CMK (cell line): ENCODE measurements at regions not wholly inside any gene's neighbourhood (a gene's known extent, or its start where the extent isn't known, plus 50 kb on each side); places are given as distances from the start of the nearest gene placed in this dataset.
"Not testable (repeated sequence)": the region's sequence is repeated elsewhere in the genome, so short reads cannot be mapped to it uniquely, and the experiment has no call there.

Experiments used
- DNase-seq: peaks from one replicate; pipeline ENCODE4 v3.0.0-alpha.2; 2010; ENCODE audit warnings: low read depth

DNA sequence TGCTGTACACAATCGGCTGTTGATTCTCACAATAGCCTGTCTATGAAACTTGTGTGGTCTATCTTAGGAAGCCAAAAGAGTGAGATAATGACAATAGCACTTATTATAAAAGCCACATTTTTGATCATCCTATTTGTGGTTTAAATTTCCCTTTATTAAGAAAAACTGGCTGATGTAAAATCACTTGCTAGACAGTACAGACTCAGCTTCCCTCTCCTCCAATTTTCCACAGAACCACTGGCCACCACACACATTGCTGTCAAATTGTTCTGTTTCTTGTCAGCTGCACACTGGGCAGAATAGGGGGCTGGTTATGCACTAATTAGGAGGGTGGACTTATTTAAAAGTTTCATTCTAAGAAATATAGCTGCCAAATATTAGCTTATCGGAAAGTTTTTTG, 425.9 kb downstream of the EPHA3 start:
- DNase-seq, result no peak

DNA sequence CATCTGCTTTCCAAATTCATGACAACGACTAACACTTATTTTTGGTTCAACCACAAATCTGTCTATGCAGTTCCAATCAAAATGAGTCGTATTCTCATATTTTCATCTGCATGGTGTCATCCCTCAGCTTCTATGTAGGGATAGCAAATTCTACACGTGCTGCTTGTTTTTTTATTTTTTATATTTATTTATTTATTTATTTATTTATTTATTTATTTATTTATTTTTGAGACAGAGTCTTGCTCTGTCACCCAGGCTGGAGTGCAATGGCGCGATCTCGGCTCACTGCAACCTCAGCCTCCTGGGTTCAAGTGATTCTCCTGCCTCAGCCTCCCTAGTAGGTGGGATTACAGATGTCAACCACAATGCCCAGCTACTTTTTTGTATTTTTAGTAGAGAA, 447.2 kb downstream of the EPHA3 start:
- DNase-seq, result not testable (repeated sequence)

DNA sequence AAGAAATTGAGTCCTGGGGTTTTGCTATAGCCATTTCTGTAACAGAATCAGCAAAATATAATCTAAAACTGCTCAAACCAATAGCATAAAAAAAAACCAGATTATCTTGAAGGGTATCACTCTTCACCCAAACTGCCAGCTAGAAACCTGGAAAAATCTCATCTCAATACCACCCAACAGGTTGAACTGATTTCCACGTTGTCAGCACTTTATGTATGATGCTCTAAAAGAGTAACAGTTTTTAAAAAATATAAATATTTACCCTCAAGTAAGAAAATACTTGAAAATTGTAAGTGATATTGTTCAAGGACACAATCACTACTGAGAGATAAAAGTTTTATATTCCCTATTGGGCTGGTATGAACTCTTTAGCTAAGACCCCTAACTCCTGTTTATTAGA, 451.3 kb downstream of the EPHA3 start:
- DNase-seq, result no peak

DNA sequence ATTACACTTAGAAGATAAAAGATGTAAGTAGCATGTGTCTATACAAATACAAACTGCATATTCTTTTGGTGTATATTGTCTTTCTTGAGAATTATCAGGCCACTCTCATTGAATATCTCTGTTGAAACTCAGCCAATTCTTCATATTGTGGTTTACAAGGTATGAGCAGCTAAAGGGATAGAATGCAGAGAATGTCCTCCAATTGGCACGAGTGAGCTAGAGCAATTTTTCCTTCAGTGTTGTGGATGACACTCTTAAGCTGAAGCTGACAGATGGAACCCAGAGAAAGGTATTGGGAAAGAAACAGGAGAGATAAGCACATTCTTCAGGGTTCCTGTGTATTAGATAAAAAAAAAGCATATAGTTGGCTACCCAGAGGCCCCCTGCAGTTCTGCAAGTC, 453.1 kb downstream of the EPHA3 start:
- no peak for DNase-seq

DNA sequence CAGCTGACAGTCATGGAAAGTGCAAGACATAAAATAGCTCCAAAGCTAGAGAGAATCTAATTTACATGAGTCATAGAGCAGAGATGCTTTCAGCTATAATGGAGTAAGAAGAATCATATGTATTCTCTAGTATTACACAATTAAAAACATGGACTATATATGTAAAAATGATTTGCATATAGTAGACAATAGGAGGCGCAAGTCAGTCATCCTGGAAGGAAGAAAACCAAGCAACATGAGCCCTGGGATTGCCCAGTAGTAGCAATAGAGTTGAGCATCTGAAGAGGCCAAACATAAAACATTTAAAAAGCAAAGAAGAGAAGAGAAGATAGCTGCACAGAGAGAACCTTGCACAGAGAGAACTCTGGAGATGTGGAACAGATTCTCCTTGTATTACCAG, 455.0 kb downstream of the EPHA3 start:
- DNase-seq, result no peak

DNA sequence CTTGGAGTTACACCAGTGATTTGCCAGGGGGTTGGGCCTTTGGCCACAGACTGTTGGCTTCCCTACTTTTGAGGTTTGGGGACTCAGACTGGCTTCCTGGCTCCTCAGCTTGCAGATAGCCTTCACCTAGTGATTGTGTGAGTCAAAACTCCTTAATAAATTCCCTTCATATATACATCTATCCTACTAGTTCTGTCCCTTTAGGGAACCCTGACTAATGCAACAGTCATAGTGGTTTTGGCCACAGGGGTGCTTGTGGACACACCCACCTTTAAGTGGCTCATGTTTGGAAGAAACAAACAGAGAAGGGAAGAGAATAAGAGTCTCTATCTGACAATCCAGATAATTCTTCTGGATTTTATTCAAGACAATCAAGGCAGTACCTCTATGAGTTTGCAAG, 457.7 kb downstream of the EPHA3 start:
- no peak for DNase-seq

DNA sequence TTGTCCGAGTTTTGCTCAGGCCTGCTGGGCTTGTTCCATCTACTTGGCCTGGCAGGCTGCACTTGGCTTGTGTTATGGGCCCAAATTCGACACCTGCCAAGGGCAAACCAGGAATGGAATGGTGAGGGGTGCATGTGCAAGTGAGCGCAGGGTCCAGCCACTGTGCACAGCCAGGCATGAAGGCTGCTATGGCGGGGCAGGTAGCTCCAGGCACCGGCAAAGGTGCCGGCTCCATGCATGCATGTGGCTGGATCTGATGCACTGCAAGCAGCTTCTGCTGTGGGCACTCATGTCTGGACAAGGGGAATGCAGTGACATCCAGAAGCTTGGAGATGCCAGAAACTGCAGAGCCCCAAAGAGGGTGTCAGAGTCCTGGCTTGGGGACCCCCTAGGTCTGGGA, 463.0 kb downstream of the EPHA3 start:
- no peak for DNase-seq

DNA sequence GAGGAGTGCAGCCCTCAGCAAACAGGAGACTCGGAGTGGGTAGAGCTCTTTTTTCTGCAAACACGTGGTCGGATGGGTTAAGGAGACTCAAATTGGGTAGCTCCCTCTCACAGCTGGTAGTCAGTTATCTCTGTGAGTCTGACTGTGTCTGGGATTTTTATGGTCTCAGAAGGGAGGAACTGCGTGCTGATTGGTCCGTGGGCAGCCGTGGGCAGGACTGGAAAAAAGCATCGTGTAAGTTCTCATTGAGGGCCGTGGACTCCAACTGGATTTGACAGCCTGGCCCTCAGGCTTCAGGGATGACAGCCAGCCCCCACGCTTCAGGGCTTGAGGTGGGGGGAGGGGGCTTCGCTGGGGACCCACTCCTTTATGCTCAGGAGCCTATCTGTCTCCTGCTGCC, 463.9 kb downstream of the EPHA3 start:
- no peak for DNase-seq

DNA sequence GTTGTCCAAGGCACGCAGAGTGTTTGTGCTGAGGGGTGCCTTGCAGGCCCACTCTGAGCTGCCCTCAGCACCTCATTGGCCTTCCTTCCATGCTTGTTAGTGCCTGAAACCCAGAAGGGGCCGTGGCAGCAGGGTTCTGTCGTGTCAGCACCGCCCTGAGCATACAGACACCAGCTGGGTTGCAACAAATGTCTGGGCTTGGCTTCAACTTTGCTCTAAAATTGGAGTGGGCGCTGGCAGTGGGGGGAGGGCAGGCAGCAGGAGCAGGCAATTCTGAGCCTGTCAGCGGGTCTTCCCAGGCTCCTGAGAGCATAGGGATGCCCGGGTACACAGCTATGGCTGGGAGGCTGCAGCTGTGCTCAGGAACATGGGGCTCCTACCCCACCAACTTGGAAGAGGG, 464.3 kb downstream of the EPHA3 start:
- no peak for DNase-seq

DNA sequence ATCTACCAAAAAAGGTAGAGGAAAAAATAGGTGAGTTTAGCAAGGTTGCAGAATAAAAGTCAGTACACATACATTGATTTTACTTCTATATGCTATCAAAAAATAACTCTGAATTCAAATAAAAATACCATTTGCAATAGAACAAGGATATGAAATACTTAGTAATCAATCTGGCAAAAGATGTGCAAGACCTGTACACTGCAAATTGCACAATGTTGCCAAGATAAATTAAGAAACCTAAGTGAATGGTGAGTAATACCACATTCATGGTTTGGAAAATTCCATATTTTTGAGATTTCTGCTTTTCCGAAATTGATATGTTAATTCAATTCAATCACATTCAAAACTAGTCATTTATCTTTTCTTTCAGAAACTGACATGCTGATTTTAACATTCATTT, 464.8 kb downstream of the EPHA3 start:
- no peak for DNase-seq

DNA sequence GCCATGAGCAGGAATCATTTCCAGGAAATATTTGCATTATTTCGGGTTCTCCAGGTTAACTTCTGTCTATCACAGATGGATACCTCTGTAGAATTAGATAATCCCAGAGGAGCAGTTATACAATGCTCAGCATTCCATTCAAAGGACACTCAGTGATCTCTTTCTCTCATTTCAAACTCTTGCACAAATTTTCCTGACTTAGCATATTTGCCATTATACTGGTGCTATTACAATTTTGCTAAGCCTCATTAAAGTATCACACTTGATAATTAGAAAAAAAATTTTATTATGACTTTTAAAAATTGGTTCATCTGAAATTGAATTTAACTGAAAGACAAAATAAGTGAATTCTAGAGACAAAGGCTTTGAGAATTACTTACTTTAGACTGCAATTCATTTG, 469.0 kb downstream of the EPHA3 start:
- no peak for DNase-seq

DNA sequence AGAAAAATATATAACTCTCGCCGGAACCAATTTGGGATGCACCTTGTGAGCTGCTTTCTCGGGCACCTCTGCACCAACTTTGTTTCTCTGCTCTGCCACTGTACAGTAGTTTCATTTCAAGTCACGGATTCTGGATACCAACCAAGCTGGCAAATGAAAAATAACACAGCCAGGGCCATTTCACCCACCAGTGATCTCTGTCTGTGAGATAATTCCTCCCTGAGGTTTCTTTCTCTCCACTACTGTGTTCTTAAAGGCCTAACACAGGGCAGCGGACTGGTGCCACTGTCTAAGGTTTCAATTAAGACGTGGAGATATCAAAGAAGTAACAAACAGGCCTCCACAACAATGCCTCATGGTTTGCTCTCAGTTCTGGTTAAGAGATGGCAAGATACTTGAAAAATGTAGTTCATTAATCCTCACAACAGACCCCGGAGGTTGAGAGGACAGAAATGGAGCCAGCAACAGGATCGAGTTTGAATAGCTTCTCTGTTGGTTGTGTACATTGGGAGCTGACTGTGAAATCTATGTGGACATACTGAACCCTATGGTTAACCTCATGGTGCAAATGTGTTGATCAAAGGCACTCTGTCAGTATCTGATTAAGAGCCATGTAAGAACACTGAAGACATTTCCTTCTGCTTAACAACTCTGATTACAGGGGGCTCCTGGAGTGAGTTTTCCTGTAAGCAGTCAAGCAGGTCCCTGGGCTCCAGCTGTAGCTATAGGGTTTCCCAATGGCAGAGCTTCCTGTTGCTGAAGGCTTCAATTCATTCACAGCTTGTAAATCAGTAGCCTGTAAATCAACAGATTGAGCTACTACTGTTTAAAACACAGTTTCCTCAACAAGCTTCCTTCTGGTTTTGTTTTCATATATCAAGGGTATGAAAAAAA, 470.5 kb downstream of the EPHA3 start:
- DNase-seq, result no peak

DNA sequence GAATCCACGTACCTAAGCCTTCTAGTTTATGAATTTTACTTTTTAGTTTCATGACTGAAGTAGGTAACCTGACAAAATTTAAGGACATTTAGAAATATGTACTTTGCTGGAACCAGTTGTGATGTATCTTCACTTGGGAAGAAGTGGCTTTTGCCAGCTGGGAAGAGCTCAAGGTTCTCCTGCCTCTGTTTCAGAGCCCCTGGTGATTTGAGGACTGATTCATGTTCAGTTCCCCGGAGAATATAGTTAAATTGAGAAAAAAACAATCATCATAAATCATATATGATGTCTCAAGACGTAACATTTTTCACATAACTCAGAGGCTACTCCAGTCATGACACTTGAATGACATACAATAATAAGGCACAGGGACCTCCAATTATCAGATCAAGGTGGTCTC, 473.4 kb downstream of the EPHA3 start:
- DNase-seq, result no peak

DNA sequence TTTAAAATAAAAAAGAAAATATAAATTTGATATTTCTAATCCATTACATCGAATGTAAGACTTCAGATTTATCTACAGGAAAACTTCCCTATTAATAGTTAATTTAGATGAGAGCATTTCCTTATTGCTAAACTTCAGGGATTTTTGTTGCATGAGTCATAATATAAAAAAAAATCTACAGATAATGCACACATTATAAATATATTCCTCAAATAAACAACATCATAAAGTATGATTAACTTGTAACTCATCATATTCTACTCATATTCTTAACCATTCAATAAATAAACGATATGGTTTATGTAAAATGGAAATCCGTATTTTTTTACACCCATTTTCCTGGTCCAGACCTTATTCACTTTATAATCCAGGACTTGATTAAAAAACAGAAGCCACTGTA, 477.0 kb downstream of the EPHA3 start:
- DNase-seq, result no peak

DNA sequence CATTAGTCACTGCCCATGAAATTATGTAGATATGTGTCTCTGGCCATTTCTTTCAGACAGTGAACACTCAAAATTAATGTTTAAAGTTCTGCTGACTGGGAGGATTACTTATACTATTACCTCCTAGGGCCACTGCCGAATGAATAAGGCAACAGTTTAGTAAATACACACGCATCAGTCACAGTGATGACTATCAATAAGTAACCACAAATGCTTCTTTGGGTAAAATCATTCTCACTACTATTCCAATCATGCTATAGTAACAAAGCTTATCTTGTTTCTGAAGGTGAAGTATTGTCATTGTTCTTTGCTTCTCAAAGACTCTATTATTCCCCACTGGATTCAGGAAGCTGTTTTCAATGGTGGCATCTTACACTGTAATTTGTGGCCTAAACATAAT, 478.8 kb downstream of the EPHA3 start:
- no peak for DNase-seq

DNA sequence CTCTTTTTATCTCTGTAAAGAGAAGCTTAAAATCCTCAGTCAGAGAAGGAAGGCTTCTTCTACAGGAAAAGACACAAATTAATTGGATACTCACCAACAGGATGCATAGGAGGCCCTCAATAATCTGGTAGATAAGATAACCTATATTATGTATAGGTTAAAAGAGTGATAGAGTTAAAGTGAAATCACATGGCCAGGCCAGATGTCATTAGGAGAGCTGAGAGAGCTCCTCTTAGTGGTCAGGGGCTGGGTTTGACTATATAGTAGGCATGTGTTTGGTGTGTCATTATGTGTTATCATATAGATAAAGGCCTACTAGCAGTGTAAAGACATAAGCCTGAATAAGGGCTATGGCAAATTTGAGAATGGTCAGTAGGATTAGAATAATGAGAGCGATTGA, 479.3 kb downstream of the EPHA3 start:
- DNase-seq, result peak; percentile 8

DNA sequence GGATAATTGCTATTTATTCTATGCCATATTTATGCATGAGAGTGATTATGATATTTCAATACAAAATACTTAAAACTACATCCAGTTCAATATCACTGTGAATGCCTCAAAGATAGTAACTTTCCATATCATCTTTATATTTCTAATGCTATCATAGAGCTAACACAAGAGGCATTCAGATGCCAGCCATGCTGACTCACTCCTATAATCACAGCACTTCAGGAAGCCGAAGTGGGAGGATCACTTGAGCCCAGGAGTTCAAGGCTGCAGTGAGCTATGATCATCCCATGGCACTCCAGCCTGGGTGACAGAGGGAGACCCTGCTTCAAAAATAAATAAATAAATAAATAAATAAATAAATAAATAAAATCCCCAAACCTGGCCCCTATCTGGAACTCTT, 498.7 kb downstream of the EPHA3 start:
- DNase-seq, result no peak

DNA sequence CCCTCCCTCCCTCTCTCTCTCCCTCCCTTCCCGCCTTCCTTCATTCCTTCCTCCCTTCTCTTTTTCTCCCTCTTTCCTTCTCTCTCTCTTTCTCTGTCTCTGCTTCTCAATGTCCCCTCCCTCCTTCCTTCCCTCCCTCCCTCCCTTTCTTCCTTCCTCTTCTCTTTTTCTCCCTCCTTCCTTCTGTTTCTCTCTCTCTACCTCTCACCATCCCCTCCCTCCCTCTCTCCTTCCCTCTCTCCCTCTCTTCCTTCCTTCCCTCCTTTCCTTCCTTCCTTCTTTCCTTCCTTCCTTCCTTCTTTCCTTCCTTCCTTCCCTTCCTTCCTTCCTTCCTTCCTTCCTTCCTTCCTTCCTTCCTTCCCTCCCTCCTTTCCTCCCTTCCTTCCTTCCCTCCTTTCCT, 504.6 kb downstream of the EPHA3 start:
- DNase-seq, result no peak

DNA sequence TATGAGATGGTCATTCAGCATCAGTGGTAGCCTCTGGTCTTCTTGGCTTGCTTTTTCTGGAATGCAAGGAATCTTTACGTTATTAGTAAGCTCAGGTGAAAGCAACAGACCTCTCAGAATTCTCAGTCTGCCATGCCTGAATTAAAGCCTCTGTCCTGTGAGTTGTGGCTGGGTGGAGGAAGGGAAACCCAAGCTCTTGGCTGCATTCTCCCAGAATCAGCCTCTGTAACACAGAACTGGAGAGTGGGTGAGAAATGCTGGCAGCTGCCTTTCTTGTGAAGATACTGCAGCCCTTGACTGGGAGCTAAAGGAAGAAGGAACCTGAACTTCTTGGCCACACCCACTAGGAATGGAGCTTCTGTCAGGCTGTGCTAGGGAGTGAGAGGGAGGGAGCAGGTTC, 505.8 kb downstream of the EPHA3 start:
- DNase-seq, result no peak

DNA sequence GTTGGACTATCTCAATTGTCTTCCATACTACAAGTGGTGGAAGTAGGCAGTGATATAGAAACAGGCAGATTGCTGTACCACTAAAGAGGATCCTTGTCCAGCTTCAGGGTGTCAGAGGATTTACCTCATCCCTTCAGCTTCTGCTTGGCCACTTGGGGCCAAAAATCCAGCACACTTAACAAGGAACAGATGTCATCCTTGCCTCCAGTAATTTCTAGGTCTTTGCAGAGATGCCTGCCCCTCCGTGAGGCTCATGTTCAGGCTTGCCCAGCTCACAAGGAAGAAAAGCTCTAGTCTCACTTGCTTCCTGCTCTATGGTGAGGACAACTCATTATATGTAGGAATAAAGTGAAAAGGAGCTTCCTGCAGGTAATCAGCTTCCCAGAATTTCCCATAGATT, 510.3 kb downstream of the EPHA3 start:
- peak; percentile 29 for DNase-seq

DNA sequence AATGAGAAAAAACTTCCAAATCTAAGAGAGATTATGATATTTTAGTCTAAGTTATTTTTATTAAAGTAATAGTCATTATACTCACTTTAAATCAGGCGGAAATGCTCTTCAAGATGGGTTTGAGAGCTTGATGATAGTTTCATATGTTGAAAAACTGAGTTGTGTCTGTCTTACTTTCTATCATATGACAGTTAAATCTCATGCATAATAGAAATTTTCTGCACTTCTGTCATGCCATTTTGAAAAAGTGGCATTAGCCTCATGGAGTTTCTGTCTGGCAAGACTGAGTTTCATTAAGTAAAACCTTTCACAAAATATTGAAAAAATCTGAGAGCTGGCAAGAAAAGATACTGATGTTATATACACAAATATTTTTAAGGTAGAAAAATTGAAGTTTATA, 511.8 kb downstream of the EPHA3 start:
- no peak for DNase-seq

DNA sequence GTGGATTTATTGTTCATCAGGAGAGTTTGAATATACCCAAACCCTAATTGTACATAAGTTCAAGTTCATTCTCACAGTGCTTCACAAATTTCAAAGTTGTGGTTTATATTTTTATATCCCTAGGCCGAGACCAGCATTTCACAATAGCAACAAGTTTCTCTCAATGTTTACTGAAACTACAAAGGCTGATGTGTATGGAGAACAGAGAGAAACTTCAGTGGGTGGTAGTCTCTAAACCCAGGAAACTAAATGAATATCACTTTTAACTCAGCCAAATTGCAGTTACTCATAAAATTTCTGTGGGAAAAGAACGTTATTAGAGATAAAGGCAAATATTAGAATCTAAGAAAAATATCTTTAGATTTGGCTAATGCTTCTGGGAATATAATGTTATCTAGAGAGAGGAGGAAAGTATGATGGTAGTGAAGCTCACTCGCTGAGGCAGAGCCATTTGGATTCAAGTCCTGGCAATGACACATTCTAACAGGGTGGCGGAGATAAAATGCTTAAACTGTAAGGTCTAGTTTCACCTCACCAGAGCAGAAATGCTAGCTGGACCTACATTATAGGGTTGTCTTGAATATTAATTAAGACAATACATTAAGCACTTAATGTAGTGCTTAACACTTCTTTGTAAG, 514.8 kb downstream of the EPHA3 start:
- no peak for DNase-seq

DNA sequence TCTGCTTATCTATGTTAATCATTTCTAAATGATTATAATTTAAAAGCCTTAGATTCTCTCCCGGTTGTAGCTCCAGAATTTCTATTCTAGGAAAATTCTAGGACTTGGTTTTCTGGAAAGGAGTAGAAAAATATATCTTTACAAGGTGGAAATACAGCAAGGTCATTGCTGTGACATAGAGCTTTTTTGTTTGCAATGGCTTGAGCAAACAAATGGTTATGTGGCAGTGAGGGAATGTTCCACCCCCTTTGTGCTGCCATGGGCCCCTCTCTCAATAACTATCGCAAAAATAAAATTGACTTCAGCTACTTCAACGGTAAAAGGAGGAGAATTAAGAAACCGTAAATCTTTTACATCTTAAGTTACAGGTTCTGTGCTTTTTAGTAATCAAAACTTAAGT, 517.1 kb downstream of the EPHA3 start:
- no peak for DNase-seq

DNA sequence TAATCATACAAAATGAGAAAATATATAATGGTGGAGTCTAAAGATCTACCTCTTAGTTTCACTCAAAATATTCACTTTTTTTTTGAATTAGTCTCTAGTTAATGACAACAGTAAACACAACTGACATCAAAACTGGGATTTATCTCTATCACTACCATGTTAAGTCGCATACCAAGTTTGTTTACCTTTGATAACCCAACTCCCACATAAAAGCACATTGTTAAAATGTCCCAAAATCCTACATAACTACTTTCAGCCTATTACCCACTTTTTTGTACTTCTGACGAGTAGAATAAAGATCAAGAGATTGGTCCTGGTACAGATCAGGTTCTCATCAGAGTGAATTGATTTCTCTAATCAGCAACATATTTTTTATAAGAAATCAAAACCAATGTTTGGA, 518.5 kb downstream of the EPHA3 start:
- DNase-seq, result no peak
